GM12891 (cell line): ENCODE measurements at regions not wholly inside any gene's neighbourhood (a gene's known extent, or its start where the extent isn't known, plus 50 kb on each side); places are given as distances from the start of the nearest gene placed in this dataset.

Experiments
- PAX5 ChIP-seq: IDR thresholded peaks from 2 replicates; pipeline ENCODE4 v1.6.1; 2011; ENCODE audit warnings: low read length, moderate library complexity, mild to moderate bottlenecking; ENCODE audit not compliant: insufficient read depth, severe bottlenecking
- POLR2A ChIP-seq: IDR thresholded peaks from 2 replicates; pipeline ENCODE4 v1.6.1; 2011; ENCODE audit warnings: low read depth, low read length, control low read depth
- POLR2AphosphoS5 ChIP-seq: IDR thresholded peaks from 2 replicates; pipeline ENCODE4 v1.6.1; 2011; ENCODE audit warnings: low read depth, low read length, control low read depth
- POU2F2 ChIP-seq: IDR thresholded peaks from 2 replicates; pipeline ENCODE4 v1.6.1; 2011; ENCODE audit warnings: low read depth, mild to moderate bottlenecking, control low read depth, low read length, moderate library complexity
- SPI1 ChIP-seq: IDR thresholded peaks from 2 replicates; pipeline ENCODE4 v1.6.1; 2011; ENCODE audit warnings: low read depth, low read length, control low read depth
- TAF1 ChIP-seq: IDR thresholded peaks from 2 replicates; pipeline ENCODE4 v1.6.1; 2011; ENCODE audit warnings: low read depth, low read length, control low read depth

DNA sequence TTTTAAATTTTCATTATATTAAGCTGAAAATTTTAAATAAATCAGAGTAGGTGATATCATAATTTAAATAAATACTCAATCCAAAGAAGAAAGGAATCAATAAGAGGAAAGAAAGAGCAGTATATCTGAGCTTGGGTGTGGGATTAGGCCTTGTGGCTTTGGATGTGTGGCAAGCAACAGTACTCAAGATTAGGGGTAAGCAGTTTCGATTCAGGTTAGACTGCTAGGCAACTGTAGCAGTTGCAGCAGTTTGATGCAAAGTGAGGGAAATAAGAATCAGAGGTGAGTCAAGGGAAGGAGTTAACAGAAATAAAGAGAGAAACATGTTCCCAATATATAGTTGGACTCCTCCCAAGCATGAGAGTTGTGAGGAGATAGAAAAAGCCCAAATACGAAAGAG is 599.6 kb upstream of the KLHL4 start:
- TF ChIP-seq SPI1 (no peak), POLR2A (no peak), POLR2AphosphoS5 (no peak), PAX5 (no peak), TAF1 (no peak), POU2F2 (no peak)
